Stomach smooth muscle (tissue), 2 donors: ENCODE measurements at regions not wholly inside any gene's neighbourhood (a gene's known extent, or its start where the extent isn't known, plus 50 kb on each side); places are given as distances from the start of the nearest gene placed in this dataset.

ENCODE experiments used
- H3K27ac ChIP-seq: one replicate; pipeline ENCODE4 v1.7.0; 2013; ENCODE audit warnings: mild to moderate bottlenecking, low read length, inconsistent platforms
- H3K27me3 ChIP-seq, 2 donors: one replicate each; pipeline ENCODE4 v1.7.0; 2013; ENCODE audit warnings: low read length in 2 of 2; ENCODE audit not compliant: insufficient read depth in 2 of 2, control insufficient read depth in 1 of 2
- H3K36me3 ChIP-seq, 2 donors: one replicate each; pipeline ENCODE4 v1.7.0; 2013; ENCODE audit warnings: low read length in 2 of 2; ENCODE audit not compliant: control insufficient read depth in 2 of 2, insufficient read depth in 2 of 2
- H3K4me1 ChIP-seq: one replicate; pipeline ENCODE4 v1.7.0; 2013; ENCODE audit warnings: low read length; ENCODE audit not compliant: control insufficient read depth, insufficient read depth
- H3K4me3 ChIP-seq, 2 donors: one replicate each; pipeline ENCODE4 v1.7.0; 2013; ENCODE audit warnings: low read length in 2 of 2
- H3K9ac ChIP-seq, 2 donors: one replicate each; pipeline ENCODE4 v1.7.0; 2013; ENCODE audit warnings: low read length in 2 of 2, mild to moderate bottlenecking in 1 of 2
- H3K9me3 ChIP-seq, 2 donors: one replicate each; pipeline ENCODE4 v1.7.0; 2013; ENCODE audit warnings: low read length in 2 of 2; ENCODE audit not compliant: control insufficient read depth in 2 of 2
- donor health status: healthy.
- donor health status: Pancreatic carcinoma.

- no peak overlapping the region for H3K27ac ChIP-seq
- no peaks in the 10 kb centered on the region for H3K9me3 ChIP-seq
- no peak overlapping the region for H3K9ac ChIP-seq
- no peaks in the 10 kb centered on the region for H3K27me3 ChIP-seq
- H3K4me3 ChIP-seq: no peak overlapping the region
- no peaks in the 10 kb centered on the region for H3K36me3 ChIP-seq
- no peaks in the 10 kb centered on the region for H3K4me1 ChIP-seq
These were observed 257.6 kb upstream of the CPHXL start for GRCh38 chr16:75983741-75984381.

DNA sequence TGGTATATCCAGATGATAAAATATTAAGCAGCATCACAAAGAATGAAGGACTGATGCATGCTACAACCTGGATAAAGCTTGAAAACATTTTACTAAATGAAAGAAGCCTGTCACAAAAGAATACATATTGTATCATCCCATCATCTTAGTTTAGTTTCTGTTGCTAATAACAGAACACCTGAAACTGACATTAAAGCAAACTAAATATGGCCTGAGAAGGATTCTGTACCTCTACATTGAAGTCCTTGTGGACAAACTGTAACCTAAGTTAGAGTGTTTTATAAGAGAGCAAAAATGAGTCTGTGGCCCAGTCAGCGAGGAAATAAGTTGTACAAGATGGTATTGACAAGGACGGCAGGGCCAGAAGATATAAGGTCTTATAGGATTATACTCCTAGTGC, 261.0 kb upstream of the CPHXL start:
- no peaks in the 10 kb centered on the region for H3K36me3 ChIP-seq
- H3K27ac ChIP-seq: no peak overlapping the region
- no peaks in the 10 kb centered on the region for H3K9me3 ChIP-seq
- no peaks in the 10 kb centered on the region for H3K27me3 ChIP-seq
- no peaks in the 10 kb centered on the region for H3K4me1 ChIP-seq
- no peak overlapping the region for H3K9ac ChIP-seq
- H3K4me3 ChIP-seq: no peak overlapping the region

DNA sequence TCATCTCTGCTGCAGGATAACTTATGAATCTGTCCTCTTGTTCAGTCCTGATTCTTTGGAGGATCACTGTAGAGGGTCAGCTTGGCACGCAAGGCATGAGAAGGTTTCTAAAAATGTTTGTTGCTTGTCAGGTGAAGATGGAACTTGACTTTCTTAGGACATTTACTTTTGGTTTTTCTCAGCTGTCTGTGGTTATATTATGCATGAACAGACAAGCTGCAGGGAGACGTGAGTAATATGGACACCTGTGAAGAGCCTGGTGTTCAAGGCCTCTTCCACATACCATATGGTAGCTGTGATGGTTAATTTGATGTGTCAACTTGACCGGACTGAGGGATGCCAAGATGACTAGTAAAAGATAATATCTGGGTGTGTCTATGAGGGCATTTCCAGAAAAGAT, 270.2 kb upstream of the CPHXL start:
- no peaks in the 10 kb centered on the region for H3K27me3 ChIP-seq
- no peaks in the 10 kb centered on the region for H3K36me3 ChIP-seq
- no peaks in the 10 kb centered on the region for H3K4me1 ChIP-seq
- no peak overlapping the region for H3K27ac ChIP-seq
- no peak overlapping the region for H3K4me3 ChIP-seq
- no peaks in the 10 kb centered on the region for H3K9me3 ChIP-seq
- no peak overlapping the region for H3K9ac ChIP-seq

GRCh38 chr16:75997606-75998005, 271.3 kb upstream of the CPHXL start:
- Histone ChIP-seq H3K9me3 (no peaks in the 10 kb centered on the region), H3K4me3 (no peak overlapping the region), H3K4me1 (no peaks in the 10 kb centered on the region), H3K36me3 (no peaks in the 10 kb centered on the region), H3K27me3 (no peaks in the 10 kb centered on the region), H3K9ac (no peak overlapping the region), H3K27ac (no peak overlapping the region)

DNA sequence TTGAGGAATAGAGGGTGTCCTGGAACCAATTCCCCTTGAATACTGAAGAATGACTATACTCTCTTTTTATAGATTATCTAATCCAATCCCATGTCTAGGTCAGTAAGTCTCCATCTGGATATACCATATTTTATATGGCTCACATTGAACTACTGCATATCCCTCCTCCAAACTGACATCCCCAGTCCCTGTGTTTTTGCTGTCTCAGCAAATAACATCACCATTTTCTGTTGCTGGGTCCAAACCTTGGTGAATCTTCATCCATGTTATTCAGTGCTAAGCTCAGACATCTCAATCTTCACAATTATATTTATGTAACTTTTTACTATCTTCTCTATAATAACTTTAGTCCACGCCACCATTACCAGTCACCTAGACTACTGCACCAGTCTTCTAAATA, 269.6 kb upstream of the CNTNAP4 start:
- H3K4me3 ChIP-seq: no peak overlapping the region
- no peaks in the 10 kb centered on the region for H3K9me3 ChIP-seq
- H3K9ac ChIP-seq: no peak overlapping the region
- H3K36me3 ChIP-seq: no peaks in the 10 kb centered on the region
- H3K27ac ChIP-seq: no peak overlapping the region
- H3K27me3 ChIP-seq: no peaks in the 10 kb centered on the region
- H3K4me1 ChIP-seq: no peaks in the 10 kb centered on the region

DNA sequence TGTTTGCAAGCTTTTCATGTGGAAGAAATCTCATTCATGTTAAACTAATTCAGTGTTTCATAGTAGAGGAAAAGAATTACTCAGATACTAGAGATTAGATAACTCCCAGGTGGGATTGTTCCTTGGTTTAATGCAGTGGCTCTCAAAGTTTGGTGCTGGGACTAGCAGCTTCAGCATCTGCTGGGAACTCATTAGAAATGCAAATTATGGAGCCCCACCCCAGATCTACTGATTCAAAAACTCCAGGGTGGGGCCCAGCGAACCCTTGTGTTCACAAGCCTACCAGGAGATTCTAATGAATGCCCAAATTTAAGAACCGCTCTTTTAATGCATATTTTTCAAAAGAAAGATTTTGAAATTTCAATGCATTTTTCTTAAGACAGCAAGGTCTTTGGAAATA, 253.4 kb upstream of the CNTNAP4 start:
- no peak overlapping the region for H3K27ac ChIP-seq
- H3K4me1 ChIP-seq: no peaks in the 10 kb centered on the region
- H3K36me3 ChIP-seq: no peaks in the 10 kb centered on the region
- H3K27me3 ChIP-seq: no peaks in the 10 kb centered on the region
- H3K9ac ChIP-seq: no peak overlapping the region
- peaks cover 0 to 5% of the 10 kb centered on the region in 2 donors for H3K9me3 ChIP-seq
- no peak overlapping the region for H3K4me3 ChIP-seq

DNA sequence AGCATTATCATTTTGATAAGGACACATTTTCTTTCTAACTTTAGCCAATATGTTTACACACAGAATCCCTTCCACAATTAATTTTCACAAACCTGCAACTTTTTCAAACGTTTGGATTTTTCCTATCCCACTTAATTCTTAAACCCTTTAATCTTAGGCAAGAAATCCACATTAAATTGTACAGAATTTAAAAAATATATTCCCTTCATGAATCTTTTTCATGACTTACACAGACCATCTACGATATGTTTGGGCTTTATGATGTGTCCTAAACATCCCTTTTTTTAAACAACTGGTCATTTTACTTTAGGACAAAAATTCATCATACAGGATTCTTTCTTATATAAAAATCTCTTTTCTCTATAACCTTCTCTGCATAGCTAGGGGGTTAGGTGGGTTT, 241.5 kb upstream of the CNTNAP4 start:
- Histone ChIP-seq H3K9ac (no peak overlapping the region), H3K36me3 (no peaks in the 10 kb centered on the region), H3K4me3 (no peak overlapping the region), H3K9me3 (no peaks in the 10 kb centered on the region), H3K27ac (no peak overlapping the region), H3K4me1 (no peaks in the 10 kb centered on the region), H3K27me3 (no peaks in the 10 kb centered on the region)

DNA sequence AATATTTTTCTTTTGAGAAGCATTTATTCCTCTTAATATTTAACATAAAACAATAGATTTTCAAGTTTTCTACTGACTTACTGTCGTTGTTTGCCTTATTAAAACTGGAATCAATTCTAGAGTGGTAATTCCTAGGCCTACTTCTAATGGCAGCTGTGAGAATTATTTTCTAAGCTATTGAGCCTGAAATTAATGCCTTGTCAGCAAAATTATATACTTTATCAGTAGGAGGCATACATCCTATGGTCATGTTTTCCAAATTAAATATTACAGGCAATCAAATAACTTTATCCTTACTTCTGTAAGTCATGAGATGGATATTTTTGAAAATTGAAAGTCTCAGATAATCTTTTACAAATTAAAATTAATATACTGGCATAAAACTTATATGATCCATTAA, 239.1 kb upstream of the CNTNAP4 start:
- Histone ChIP-seq H3K4me1 (no peaks in the 10 kb centered on the region), H3K4me3 (no peak overlapping the region), H3K36me3 (no peaks in the 10 kb centered on the region), H3K9ac (no peak overlapping the region), H3K27ac (no peak overlapping the region), H3K27me3 (no peaks in the 10 kb centered on the region), H3K9me3 (no peaks in the 10 kb centered on the region)

GRCh38 chr16:76052725-76053124, 224.5 kb upstream of the CNTNAP4 start:
- Histone ChIP-seq H3K36me3 (no peaks in the 10 kb centered on the region), H3K27ac (no peak overlapping the region), H3K9me3 (no peaks in the 10 kb centered on the region), H3K4me1 (no peaks in the 10 kb centered on the region), H3K4me3 (no peak overlapping the region), H3K9ac (no peak overlapping the region), H3K27me3 (no peaks in the 10 kb centered on the region)

DNA sequence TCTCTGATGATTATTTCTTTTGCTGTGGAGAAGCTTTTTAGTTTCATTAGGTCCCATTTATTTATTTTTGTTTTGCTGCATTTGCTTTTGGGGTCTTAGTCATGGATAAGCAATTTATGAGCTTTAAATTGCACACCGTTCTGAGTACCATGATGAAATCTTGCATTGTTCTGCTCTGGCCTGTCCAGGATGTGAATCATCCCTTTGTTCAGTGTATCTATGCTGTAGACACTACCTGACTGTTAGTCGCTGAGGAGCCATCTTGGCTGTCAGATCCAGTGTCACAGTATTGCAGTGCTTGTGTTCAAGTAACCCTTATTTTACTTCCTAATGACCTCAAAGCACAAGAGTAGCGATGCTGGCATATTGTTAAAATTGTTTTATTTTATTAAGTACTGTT, 218.0 kb upstream of the CNTNAP4 start:
- no peak overlapping the region for H3K27ac ChIP-seq
- no peak overlapping the region for H3K4me3 ChIP-seq
- no peak overlapping the region for H3K9ac ChIP-seq
- H3K36me3 ChIP-seq: no peaks in the 10 kb centered on the region
- H3K4me1 ChIP-seq: no peaks in the 10 kb centered on the region
- no peaks in the 10 kb centered on the region for H3K9me3 ChIP-seq
- H3K27me3 ChIP-seq: no peaks in the 10 kb centered on the region

DNA sequence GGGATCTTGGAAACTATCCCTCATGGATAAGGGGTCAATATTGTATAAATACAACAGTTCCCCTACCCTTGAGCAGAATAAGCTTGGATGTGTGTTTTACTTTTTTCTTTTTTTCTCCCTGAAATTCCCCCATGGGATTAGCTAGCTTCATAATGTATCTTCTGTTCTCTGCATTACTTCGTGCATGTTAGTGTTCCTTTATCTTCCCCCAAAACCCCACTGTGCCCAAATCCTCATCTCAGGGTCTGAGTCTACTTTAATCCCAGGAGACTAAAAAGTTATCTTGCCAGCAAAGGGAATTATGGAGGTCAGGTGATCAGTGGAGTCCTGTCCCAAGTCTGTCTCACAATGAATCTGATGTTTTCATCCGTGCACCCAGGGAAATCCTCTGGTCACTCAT, 217.5 kb upstream of the CNTNAP4 start:
- Histone ChIP-seq H3K9ac (no peak overlapping the region), H3K4me1 (no peaks in the 10 kb centered on the region), H3K36me3 (no peaks in the 10 kb centered on the region), H3K9me3 (no peaks in the 10 kb centered on the region), H3K4me3 (no peak overlapping the region), H3K27me3 (no peaks in the 10 kb centered on the region), H3K27ac (no peak overlapping the region)
